Tibial nerve (tissue), 3 donors: ENCODE measurements at regions not wholly inside any gene's neighbourhood (a gene's known extent, or its start where the extent isn't known, plus 50 kb on each side); places are given as distances from the start of the nearest gene placed in this dataset.

Experiments
- CTCF ChIP-seq, 5 experiments: fragments of 200-600 bp in 3 of 5; fragments of 450-650 bp in 2 of 5; sonication (generic) in 3 of 5; IDR thresholded peaks; one replicate each; pipeline ENCODE4 v1.5.1; 2016 to 2019; ENCODE audit warnings: antibody characterized with exemption in 5 of 5, mild to moderate bottlenecking in 3 of 5, moderate library complexity in 2 of 5
- POLR2A ChIP-seq, 2 donors: fragments of 450-650 bp; IDR thresholded peaks; one replicate each; pipeline ENCODE4 v1.6.1; 2017; ENCODE audit warnings: antibody characterized with exemption in 2 of 2, mild to moderate bottlenecking in 2 of 2, moderate library complexity in 2 of 2

GRCh38 chr4:64477127-64477526, 67.9 kb upstream of the TECRL start:
- no peak for TF ChIP-seq CTCF (IDR thresholded peaks at IDR 0.05)
- TF ChIP-seq POLR2A (IDR thresholded peaks at IDR 0.05), result no peak
